MCF 10A (cell line): ENCODE measurements at regions not wholly inside any gene's neighbourhood (a gene's known extent, or its start where the extent isn't known, plus 50 kb on each side); places are given as distances from the start of the nearest gene placed in this dataset.

Source experiments
- BruUV-seq: library from RNA; stranded (reverse); fragments of 400-500 nt; replicated peaks from 2 replicates; lab custom pipeline; 2021; lab: Mats Ljungman, UMichigan
- CTCF ChIA-PET: fragments of 300-600 bp; sonication (Branson Sonifier 250); formaldehyde crosslinking; extraction: SDS; loops from one replicate; lab custom pipeline; 2021; ENCODE audit warnings: antibody characterized with exemption, inconsistent platforms; lab: Yijun Ruan, JAX
- POLR2A ChIA-PET: fragments of 300-600, 350-650 bp; sonication (Branson Sonifier 250); formaldehyde crosslinking; extraction: SDS; loops from one replicate; lab custom pipeline; 2020; ENCODE audit warnings: antibody characterized with exemption, inconsistent platforms; lab: Yijun Ruan, JAX
- DNase-seq: peaks from one replicate; pipeline ENCODE4 v3.0.0-alpha.2; 2018; ENCODE audit not compliant: unreplicated experiment
- H3K27ac Mint-ChIP-seq: one replicate; pipeline ENCODE4 v1.8.0; 2022; ENCODE audit warnings: mild to moderate bottlenecking, low read depth, mixed read lengths; ENCODE audit not compliant: unreplicated experiment
- H3K27me3 Mint-ChIP-seq: one replicate; pipeline ENCODE4 v1.8.0; 2022; ENCODE audit warnings: mixed read lengths; ENCODE audit not compliant: insufficient read depth, unreplicated experiment
- H3K36me3 Mint-ChIP-seq: one replicate; pipeline ENCODE4 v1.8.0; 2022; ENCODE audit warnings: mild to moderate bottlenecking, moderate library complexity, mixed read lengths; ENCODE audit not compliant: insufficient read depth, unreplicated experiment
- H3K4me1 Mint-ChIP-seq: one replicate; pipeline ENCODE4 v1.8.0; 2022; ENCODE audit warnings: mixed read lengths; ENCODE audit not compliant: insufficient read depth, unreplicated experiment
- H3K4me3 Mint-ChIP-seq: one replicate; pipeline ENCODE4 v1.8.0; 2022; ENCODE audit warnings: mild to moderate bottlenecking, moderate library complexity, mixed read lengths; ENCODE audit not compliant: unreplicated experiment
- H3K9me3 Mint-ChIP-seq: one replicate; pipeline ENCODE4 v1.8.0; 2022; ENCODE audit warnings: mixed read lengths; ENCODE audit not compliant: unreplicated experiment
- intact Hi-C: fragments of 100-400 bp; cut with micrococcal nuclease; formaldehyde crosslinking; loops from 2 replicates; pipeline ENCODE4 v1.14.1; 2022
- TF ChIP-seq, protein P1 (sequence below): fragments of 200-600 bp; IDR thresholded peaks from one replicate; pipeline ENCODE4 v1.8.0; 2022; ENCODE audit warnings: antibody characterized with exemption, mild to moderate bottlenecking; ENCODE audit not compliant: unreplicated experiment

DNA sequence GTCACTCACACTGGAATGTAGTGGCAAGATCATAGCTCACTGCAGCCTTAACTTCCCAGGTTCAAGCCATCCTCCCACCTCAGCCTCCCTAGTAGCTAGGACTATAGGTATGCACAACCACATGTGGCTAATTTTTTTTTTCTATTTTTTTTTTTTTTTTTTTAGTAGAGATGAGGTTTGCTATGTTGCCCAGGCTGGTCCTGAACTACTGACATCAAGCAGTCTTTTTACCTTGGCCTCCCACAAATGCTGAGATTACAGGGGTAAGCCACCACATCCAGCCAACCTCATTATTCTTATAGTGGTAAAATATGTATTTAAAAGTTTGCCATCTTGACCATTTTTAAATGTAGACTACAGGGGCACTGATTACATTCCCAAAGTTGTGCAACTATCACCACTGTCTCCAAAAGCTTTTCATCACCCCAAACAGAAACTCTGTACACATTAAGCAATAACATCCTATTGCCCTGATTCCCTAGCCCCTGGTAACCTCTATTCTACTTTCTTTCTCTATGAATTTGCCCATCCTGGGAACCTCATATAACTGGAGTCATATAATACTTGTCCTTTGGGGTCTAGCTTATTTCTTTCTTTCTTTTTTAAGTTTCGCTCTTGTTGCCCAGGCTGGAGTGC, 268.0 kb upstream of the JARID2 start:
- DNase-seq, result no peak
- POLR2A ChIA-PET, result no interaction called here
- intact Hi-C loops, result no loop called here
- no peaks in the 10 kb centered on the region for H3K36me3 Mint-ChIP-seq
- no peaks in the 10 kb centered on the region for H3K4me1 Mint-ChIP-seq
- no peak overlapping the region for H3K4me3 Mint-ChIP-seq
- no peak overlapping the region for H3K27ac Mint-ChIP-seq
- no peaks in the 10 kb centered on the region for H3K9me3 Mint-ChIP-seq
- CTCF ChIA-PET, result interaction anchor here (0.7 kb wide), 1 partner anchor 21 kb away, joined by 3 read pairs; no protein-coding TSS in a partner anchor
- H3K27me3 Mint-ChIP-seq, result no peaks in the 10 kb centered on the region
- BruUV-seq, result no TSS peak
- TF ChIP-seq, protein P1, sequence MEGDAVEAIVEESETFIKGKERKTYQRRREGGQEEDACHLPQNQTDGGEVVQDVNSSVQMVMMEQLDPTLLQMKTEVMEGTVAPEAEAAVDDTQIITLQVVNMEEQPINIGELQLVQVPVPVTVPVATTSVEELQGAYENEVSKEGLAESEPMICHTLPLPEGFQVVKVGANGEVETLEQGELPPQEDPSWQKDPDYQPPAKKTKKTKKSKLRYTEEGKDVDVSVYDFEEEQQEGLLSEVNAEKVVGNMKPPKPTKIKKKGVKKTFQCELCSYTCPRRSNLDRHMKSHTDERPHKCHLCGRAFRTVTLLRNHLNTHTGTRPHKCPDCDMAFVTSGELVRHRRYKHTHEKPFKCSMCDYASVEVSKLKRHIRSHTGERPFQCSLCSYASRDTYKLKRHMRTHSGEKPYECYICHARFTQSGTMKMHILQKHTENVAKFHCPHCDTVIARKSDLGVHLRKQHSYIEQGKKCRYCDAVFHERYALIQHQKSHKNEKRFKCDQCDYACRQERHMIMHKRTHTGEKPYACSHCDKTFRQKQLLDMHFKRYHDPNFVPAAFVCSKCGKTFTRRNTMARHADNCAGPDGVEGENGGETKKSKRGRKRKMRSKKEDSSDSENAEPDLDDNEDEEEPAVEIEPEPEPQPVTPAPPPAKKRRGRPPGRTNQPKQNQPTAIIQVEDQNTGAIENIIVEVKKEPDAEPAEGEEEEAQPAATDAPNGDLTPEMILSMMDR, result no peak

DNA sequence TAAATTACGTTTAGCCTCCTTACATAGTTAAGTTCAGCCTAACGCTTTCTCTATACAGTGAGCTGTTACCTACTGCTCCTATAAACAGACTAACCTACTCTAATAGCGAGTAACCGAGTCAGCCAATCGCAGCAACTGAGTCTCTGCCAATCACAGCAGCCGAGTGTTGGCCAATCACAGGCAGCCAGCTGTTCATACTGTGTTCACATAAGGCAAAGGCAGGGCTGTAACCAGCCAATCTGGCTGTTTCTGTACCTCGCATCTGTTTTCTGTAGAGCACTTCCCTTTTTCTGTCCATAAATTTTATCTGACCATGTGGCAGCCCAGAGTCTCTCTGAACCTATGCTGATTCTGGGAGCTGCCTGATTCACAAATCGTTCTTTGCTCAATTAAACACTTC, 263.9 kb upstream of the JARID2 start:
- Mint-ChIP-seq H3K27me3 (no peaks in the 10 kb centered on the region), H3K4me1 (peaks cover 18% of the 10 kb centered on the region), H3K9me3 (no peaks in the 10 kb centered on the region), H3K36me3 (no peaks in the 10 kb centered on the region), H3K4me3 (no peak overlapping the region), H3K27ac (no peak overlapping the region)
- ChIA-PET POLR2A (no interaction called here), CTCF (no interaction called here)
- intact Hi-C loops, result no loop called here
- BruUV-seq, result no TSS peak
- DNase-seq, result no peak
- TF ChIP-seq, protein P1, result no peak

DNA sequence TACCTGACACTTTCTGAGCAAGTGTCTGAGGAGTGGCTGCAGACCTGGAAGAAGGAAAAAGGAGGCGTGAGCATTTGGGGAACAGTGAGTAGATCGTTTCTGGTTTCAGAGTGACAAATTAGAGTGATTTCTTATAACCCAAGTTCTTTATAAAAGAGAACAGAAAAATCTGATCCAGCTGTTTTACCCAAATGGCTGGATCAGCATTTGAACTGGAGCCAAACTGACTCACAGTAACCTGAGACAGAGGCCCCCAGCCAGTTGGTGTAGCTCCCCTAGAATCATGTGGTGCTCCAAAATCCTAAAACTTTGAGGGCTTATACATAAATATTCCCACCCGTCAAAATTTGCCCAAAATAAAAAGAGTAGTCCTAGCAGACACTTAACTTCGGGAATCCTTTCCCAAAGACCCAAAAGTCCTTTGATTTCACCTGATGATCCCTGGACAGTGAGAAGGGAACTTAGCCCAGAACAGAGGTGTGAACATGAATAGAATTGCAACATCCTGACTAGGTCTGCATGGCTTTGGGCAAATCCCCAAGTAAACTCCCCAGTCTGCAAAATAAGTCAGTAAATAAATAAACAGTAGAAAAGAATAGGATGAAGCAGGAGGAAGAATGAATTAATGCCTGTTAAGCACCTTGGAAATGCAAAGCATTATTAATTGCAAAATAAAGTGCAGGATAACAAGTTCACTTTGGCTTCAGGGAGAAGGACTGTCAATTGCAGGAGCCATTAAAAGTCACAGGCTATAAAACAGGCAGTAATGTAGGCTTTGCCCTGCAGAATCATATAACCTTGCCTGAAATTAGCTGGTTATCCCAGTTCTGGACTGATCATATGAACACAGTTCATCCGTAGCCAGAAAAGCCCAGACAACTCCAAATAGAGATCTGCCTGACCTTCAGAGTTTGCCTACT, 262.0 kb upstream of the JARID2 start:
- Mint-ChIP-seq H3K36me3 (no peaks in the 10 kb centered on the region), H3K4me3 (no peak overlapping the region), H3K4me1 (peaks cover 18% of the 10 kb centered on the region), H3K27ac (peak overlapping the region; percentile 16), H3K9me3 (no peaks in the 10 kb centered on the region), H3K27me3 (no peaks in the 10 kb centered on the region)
- peak; percentile 78 for DNase-seq
- ChIA-PET CTCF (interaction anchor here (1.4 kb wide), 1 partner anchor 16 kb away, joined by 3 read pairs; no protein-coding TSS in a partner anchor), POLR2A (no interaction called here)
- TF ChIP-seq, protein P1, result no peak
- intact Hi-C loops, result no loop called here
- no TSS peak for BruUV-seq

DNA sequence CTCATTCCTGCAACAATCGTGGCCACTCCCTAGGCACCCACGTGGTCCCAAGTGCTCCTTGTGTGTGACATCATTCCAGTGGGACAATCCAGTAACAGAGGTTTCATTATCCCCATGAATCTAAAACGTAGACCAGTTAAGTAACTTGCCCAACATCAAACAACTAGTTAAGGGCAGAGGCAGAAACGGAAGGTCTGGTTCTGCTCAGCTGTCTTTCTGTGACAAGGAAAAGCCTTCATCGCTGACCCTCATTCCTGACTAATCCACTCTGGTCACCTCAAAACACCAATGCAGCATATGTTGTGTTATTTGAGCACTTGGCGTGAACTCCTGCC, 261.4 kb upstream of the JARID2 start:
- Mint-ChIP-seq H3K4me1 (peaks cover 18% of the 10 kb centered on the region), H3K36me3 (no peaks in the 10 kb centered on the region), H3K4me3 (no peak overlapping the region), H3K27ac (no peak overlapping the region), H3K27me3 (no peaks in the 10 kb centered on the region), H3K9me3 (no peaks in the 10 kb centered on the region)
- CTCF ChIA-PET, result no interaction called here
- POLR2A ChIA-PET, result no interaction called here
- TF ChIP-seq, protein P1, result no peak
- DNase-seq, result peak; percentile 27
- BruUV-seq, result no TSS peak
- intact Hi-C loops, result no loop called here
